ENCODE measurements at regions not wholly inside any gene's neighbourhood (a gene's known extent, or its start where the extent isn't known, plus 50 kb on each side); places are given as distances from the start of the nearest gene placed in this dataset.

DNA sequence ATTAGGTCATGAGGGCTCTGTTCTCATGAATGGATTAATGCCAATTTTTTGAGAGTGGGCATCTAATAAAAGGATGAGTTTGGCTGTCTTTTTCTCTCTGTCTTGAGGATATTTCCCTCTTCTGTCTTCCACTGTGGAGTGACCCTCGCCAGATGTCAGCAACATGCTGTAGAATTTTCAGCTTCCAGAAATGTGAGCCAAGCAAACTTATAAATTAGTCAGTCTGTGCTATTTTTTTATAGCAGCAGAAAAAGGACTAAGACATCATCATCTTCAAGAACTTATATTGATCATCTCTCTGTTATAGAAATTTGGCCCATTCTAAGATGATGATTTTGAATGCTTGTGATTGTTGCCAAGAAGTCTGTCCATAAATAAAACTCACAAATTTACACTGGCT is 431.4 kb downstream of the FGF9 start:
- WGBS (ENCODE audit: extremely low coverage, insufficient coverage, insufficient read length), result no CpG with 5 or more reads among the region's 1 CpG
- Histone ChIP-seq H4K91ac (ENCODE audit: low read depth, low read length) (no peak overlapping the region), H3K18ac (ENCODE audit: low read length) (no peak overlapping the region), H2BK120ac (ENCODE audit: insufficient read depth, low read length, poor library complexity) (no peak overlapping the region), H3K23ac (ENCODE audit: low read length) (no peak overlapping the region), H3K27ac (ENCODE audit: low read depth, low read length) (no peak overlapping the region), H3K4me2 (ENCODE audit: low read length) (no peak overlapping the region), H3K4me3 (ENCODE audit: low read depth, low read length) (no peak overlapping the region), H3K36me3 (ENCODE audit: control insufficient read depth in 1 of 2, insufficient read depth in 2 of 2, low read length in 2 of 2) (no peaks in the 10 kb centered on the region), H3K79me1 (ENCODE audit: low read length) (no peaks in the 10 kb centered on the region), H2BK5ac (ENCODE audit: low read depth, low read length, poor library complexity) (no peak overlapping the region), H3K4ac (ENCODE audit: low read depth, low read length) (no peak overlapping the region), H3K4me1 (ENCODE audit: control insufficient read depth in 1 of 2, insufficient read depth in 2 of 2, low read length in 2 of 2) (no peaks in the 10 kb centered on the region), H3K14ac (ENCODE audit: low read length) (no peak overlapping the region), H4K8ac (ENCODE audit: low read depth, low read length) (no peak overlapping the region), H2AFZ (ENCODE audit: insufficient read depth, low read length, poor library complexity) (no peak overlapping the region), H2BK12ac (ENCODE audit: low read length) (no peak overlapping the region), H3K79me2 (ENCODE audit: control insufficient read depth, insufficient read depth, low read length, poor library complexity) (no peaks in the 10 kb centered on the region), H4K12ac (ENCODE audit: low read depth, low read length) (no peak overlapping the region), H2AK5ac (ENCODE audit: low read length) (no peak overlapping the region), H3K27me3 (ENCODE audit: insufficient read depth, low read length) (no peaks in the 10 kb centered on the region), H3K9me3 (ENCODE audit: insufficient read depth, low read depth, low read length) (peaks cover 4% of the 10 kb centered on the region), H3K9ac (ENCODE audit: low read length) (no peak overlapping the region)
- DNase-seq, result no peak

GRCh38 chr13:22103046-22104027 is 432.5 kb downstream of the FGF9 start:
- no peak overlapping the region for H4K91ac ChIP-seq (ENCODE audit: low read depth, low read length)
- H2AK5ac ChIP-seq (ENCODE audit: low read length), result no peak overlapping the region
- H3K4ac ChIP-seq (ENCODE audit: low read depth, low read length), result no peak overlapping the region
- WGBS (ENCODE audit: extremely low coverage, insufficient coverage, insufficient read length), result no CpG with 5 or more reads among the region's 10 CpGs
- no peak for DNase-seq
- H3K4me2 ChIP-seq (ENCODE audit: low read length), result no peak overlapping the region
- H2BK12ac ChIP-seq (ENCODE audit: low read length), result no peak overlapping the region
- H3K27me3 ChIP-seq (ENCODE audit: insufficient read depth, low read length), result no peaks in the 10 kb centered on the region
- H3K4me1 ChIP-seq (ENCODE audit: control insufficient read depth in 1 of 2, insufficient read depth in 2 of 2, low read length in 2 of 2), result no peaks in the 10 kb centered on the region
- H3K4me3 ChIP-seq (ENCODE audit: low read depth, low read length), result no peak overlapping the region
- no peaks in the 10 kb centered on the region for H3K79me1 ChIP-seq (ENCODE audit: low read length)
- H2AFZ ChIP-seq (ENCODE audit: insufficient read depth, low read length, poor library complexity), result no peak overlapping the region
- H3K79me2 ChIP-seq (ENCODE audit: control insufficient read depth, insufficient read depth, low read length, poor library complexity), result no peaks in the 10 kb centered on the region
- H2BK5ac ChIP-seq (ENCODE audit: low read depth, low read length, poor library complexity), result no peak overlapping the region
- H3K9ac ChIP-seq (ENCODE audit: low read length), result no peak overlapping the region
- H4K8ac ChIP-seq (ENCODE audit: low read depth, low read length), result no peak overlapping the region
- H2BK120ac ChIP-seq (ENCODE audit: insufficient read depth, low read length, poor library complexity), result no peak overlapping the region
- no peak overlapping the region for H4K12ac ChIP-seq (ENCODE audit: low read depth, low read length)
- no peak overlapping the region for H3K18ac ChIP-seq (ENCODE audit: low read length)
- H3K9me3 ChIP-seq (ENCODE audit: insufficient read depth, low read depth, low read length), result peaks cover 4% of the 10 kb centered on the region
- no peaks in the 10 kb centered on the region for H3K36me3 ChIP-seq (ENCODE audit: control insufficient read depth in 1 of 2, insufficient read depth in 2 of 2, low read length in 2 of 2)
- H3K27ac ChIP-seq (ENCODE audit: low read depth, low read length), result no peak overlapping the region
- no peak overlapping the region for H3K14ac ChIP-seq (ENCODE audit: low read length)
- H3K23ac ChIP-seq (ENCODE audit: low read length), result no peak overlapping the region

- no peak overlapping the region for H2AFZ ChIP-seq (ENCODE audit: insufficient read depth, low read length, poor library complexity)
- H3K23ac ChIP-seq (ENCODE audit: low read length), result no peak overlapping the region
- no peak overlapping the region for H2BK120ac ChIP-seq (ENCODE audit: insufficient read depth, low read length, poor library complexity)
- no peak overlapping the region for H3K4me2 ChIP-seq (ENCODE audit: low read length)
- H2BK5ac ChIP-seq (ENCODE audit: low read depth, low read length, poor library complexity), result no peak overlapping the region
- no peak overlapping the region for H2BK12ac ChIP-seq (ENCODE audit: low read length)
- no peak for DNase-seq
- H3K9ac ChIP-seq (ENCODE audit: low read length), result no peak overlapping the region
- H3K27me3 ChIP-seq (ENCODE audit: insufficient read depth, low read length), result no peaks in the 10 kb centered on the region
- no peak overlapping the region for H2AK5ac ChIP-seq (ENCODE audit: low read length)
- H3K9me3 ChIP-seq (ENCODE audit: insufficient read depth, low read depth, low read length), result peaks cover 4% of the 10 kb centered on the region
- H3K27ac ChIP-seq (ENCODE audit: low read depth, low read length), result no peak overlapping the region
- H3K79me1 ChIP-seq (ENCODE audit: low read length), result no peaks in the 10 kb centered on the region
- no peaks in the 10 kb centered on the region for H3K79me2 ChIP-seq (ENCODE audit: control insufficient read depth, insufficient read depth, low read length, poor library complexity)
- no peak overlapping the region for H3K14ac ChIP-seq (ENCODE audit: low read length)
- no peak overlapping the region for H4K91ac ChIP-seq (ENCODE audit: low read depth, low read length)
- H3K36me3 ChIP-seq (ENCODE audit: control insufficient read depth in 1 of 2, insufficient read depth in 2 of 2, low read length in 2 of 2), result no peaks in the 10 kb centered on the region
- H3K4me1 ChIP-seq (ENCODE audit: control insufficient read depth in 1 of 2, insufficient read depth in 2 of 2, low read length in 2 of 2), result no peaks in the 10 kb centered on the region
- H3K4ac ChIP-seq (ENCODE audit: low read depth, low read length), result no peak overlapping the region
- H4K12ac ChIP-seq (ENCODE audit: low read depth, low read length), result no peak overlapping the region
- no peak overlapping the region for H4K8ac ChIP-seq (ENCODE audit: low read depth, low read length)
- no CpG with 5 or more reads among the region's 3 CpGs for WGBS (ENCODE audit: extremely low coverage, insufficient coverage, insufficient read length)
- no peak overlapping the region for H3K4me3 ChIP-seq (ENCODE audit: low read depth, low read length)
- H3K18ac ChIP-seq (ENCODE audit: low read length), result no peak overlapping the region
These were observed 435.2 kb downstream of the FGF9 start for GRCh38 chr13:22106058-22106457.

DNA sequence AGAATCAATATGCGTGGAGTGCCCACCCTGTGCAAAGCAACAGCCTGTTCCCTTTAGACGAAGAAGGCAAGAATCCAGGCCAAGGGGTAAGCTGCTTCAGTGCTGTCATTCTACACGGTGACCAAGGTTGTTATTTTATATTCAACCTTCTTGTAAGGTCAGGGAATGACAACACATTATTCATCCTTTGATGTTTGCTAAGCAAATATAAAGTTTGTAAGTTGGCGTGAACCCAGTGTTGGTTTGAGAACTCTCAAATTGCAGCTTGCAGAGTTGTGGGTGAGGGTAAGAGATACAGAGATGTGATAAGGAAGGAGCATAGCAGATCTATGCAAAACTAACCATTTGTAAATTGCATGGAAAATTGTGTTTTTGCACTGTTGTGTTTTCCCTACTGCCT is 436.7 kb downstream of the FGF9 start:
- no peak overlapping the region for H3K18ac ChIP-seq (ENCODE audit: low read length)
- H4K91ac ChIP-seq (ENCODE audit: low read depth, low read length), result no peak overlapping the region
- H3K27me3 ChIP-seq (ENCODE audit: insufficient read depth, low read length), result no peaks in the 10 kb centered on the region
- no peak overlapping the region for H2AK5ac ChIP-seq (ENCODE audit: low read length)
- H3K79me1 ChIP-seq (ENCODE audit: low read length), result no peaks in the 10 kb centered on the region
- H3K23ac ChIP-seq (ENCODE audit: low read length), result no peak overlapping the region
- H3K36me3 ChIP-seq (ENCODE audit: control insufficient read depth in 1 of 2, insufficient read depth in 2 of 2, low read length in 2 of 2), result no peaks in the 10 kb centered on the region
- no peak overlapping the region for H3K27ac ChIP-seq (ENCODE audit: low read depth, low read length)
- no peak overlapping the region for H3K4me3 ChIP-seq (ENCODE audit: low read depth, low read length)
- H3K9ac ChIP-seq (ENCODE audit: low read length), result no peak overlapping the region
- H2BK5ac ChIP-seq (ENCODE audit: low read depth, low read length, poor library complexity), result no peak overlapping the region
- H2BK12ac ChIP-seq (ENCODE audit: low read length), result no peak overlapping the region
- no peak overlapping the region for H4K12ac ChIP-seq (ENCODE audit: low read depth, low read length)
- H3K14ac ChIP-seq (ENCODE audit: low read length), result no peak overlapping the region
- no peak overlapping the region for H2BK120ac ChIP-seq (ENCODE audit: insufficient read depth, low read length, poor library complexity)
- no CpG with 5 or more reads among the region's 4 CpGs for WGBS (ENCODE audit: extremely low coverage, insufficient coverage, insufficient read length)
- H3K9me3 ChIP-seq (ENCODE audit: insufficient read depth, low read depth, low read length), result no peaks in the 10 kb centered on the region
- H4K8ac ChIP-seq (ENCODE audit: low read depth, low read length), result no peak overlapping the region
- DNase-seq, result no peak
- H2AFZ ChIP-seq (ENCODE audit: insufficient read depth, low read length, poor library complexity), result no peak overlapping the region
- peaks cover 2 to 3% of the 10 kb centered on the region in 2 experiments for H3K4me1 ChIP-seq (ENCODE audit: control insufficient read depth in 1 of 2, insufficient read depth in 2 of 2, low read length in 2 of 2)
- H3K4ac ChIP-seq (ENCODE audit: low read depth, low read length), result no peak overlapping the region
- no peaks in the 10 kb centered on the region for H3K79me2 ChIP-seq (ENCODE audit: control insufficient read depth, insufficient read depth, low read length, poor library complexity)
- no peak overlapping the region for H3K4me2 ChIP-seq (ENCODE audit: low read length)
